HEK293 (cell line): ENCODE measurements at regions not wholly inside any gene's neighbourhood (a gene's known extent, or its start where the extent isn't known, plus 50 kb on each side); places are given as distances from the start of the nearest gene placed in this dataset.

Experiments used
- CTCF ChIA-PET: fragments of 350-600 bp; formaldehyde crosslinking; extraction: SDS; loops from one replicate; lab custom pipeline; 2021; ENCODE audit warnings: antibody characterized with exemption; lab: Yijun Ruan, JAX
- POLR2A ChIA-PET: fragments of 300-600 bp; formaldehyde crosslinking; extraction: SDS; loops from one replicate; lab custom pipeline; 2020; ENCODE audit warnings: antibody characterized with exemption, inconsistent platforms; lab: Yijun Ruan, JAX
- H3K27ac ChIP-seq: fragments of 200-500 bp; sonication (Bioruptor generic); 2 replicates; pipeline ENCODE4 v1.5.1; 2014; ENCODE audit warnings: low read depth, low read length, control low read depth, inconsistent platforms; ENCODE audit errors: extremely low read depth
- H3K36me3 ChIP-seq, 2 experiments: fragments of 200-500 bp in 1 of 2; sonication (Bioruptor generic) in 1 of 2; 1 replicate in 1 of 2; 2 replicates in 1 of 2; pipeline ENCODE4 v1.5.1; 2014 to 2017; ENCODE audit warnings: inconsistent platforms in 2 of 2, low read length in 2 of 2; ENCODE audit not compliant: control insufficient read depth in 2 of 2, insufficient read depth in 1 of 2
- H3K4me1 ChIP-seq: fragments of 200-500 bp; sonication (Bioruptor generic); 2 replicates; pipeline ENCODE4 v1.5.1; 2014; ENCODE audit warnings: mild to moderate bottlenecking, low read length, inconsistent platforms; ENCODE audit not compliant: control insufficient read depth, insufficient read depth
- H3K4me3 ChIP-seq: 2 replicates; pipeline ENCODE4 v1.5.1; 2011; ENCODE audit warnings: low read depth, mild to moderate bottlenecking, control low read depth, low read length, moderate library complexity
- H3K9me3 ChIP-seq: fragments of 200-500 bp; sonication (Bioruptor generic); 2 replicates; pipeline ENCODE4 v1.5.1; 2014; ENCODE audit warnings: low read depth, low read length, inconsistent platforms; ENCODE audit not compliant: control insufficient read depth, insufficient read depth
- MEIS1 ChIP-seq: sonication (generic); formaldehyde crosslinking; IDR thresholded peaks from 2 replicates; pipeline ENCODE4 v1.8.1; 2022; ENCODE audit warnings: missing genetic modification reagents, mild to moderate bottlenecking, borderline replicate concordance
- MYNN ChIP-seq: fragments of 450-650 bp; formaldehyde crosslinking; IDR thresholded peaks from 2 replicates; pipeline ENCODE4 v1.5.1; 2016; ENCODE audit warnings: missing biosample characterization, missing genetic modification characterization, borderline replicate concordance
- RBAK ChIP-seq: fragments of 450-650 bp; formaldehyde crosslinking; IDR thresholded peaks from 2 replicates; pipeline ENCODE4 v1.5.1; 2016; ENCODE audit warnings: missing biosample characterization, missing genetic modification characterization
- ZFP41 ChIP-seq: fragments of 450-650 bp; formaldehyde crosslinking; IDR thresholded peaks from 2 replicates; pipeline ENCODE4 v1.5.1; 2016; ENCODE audit warnings: missing biosample characterization, missing genetic modification characterization, borderline replicate concordance
- ZNF169 ChIP-seq: fragments of 450-650 bp; formaldehyde crosslinking; IDR thresholded peaks from 2 replicates; pipeline ENCODE4 v1.5.1; 2016; ENCODE audit warnings: missing biosample characterization, missing genetic modification characterization
- ZNF214 ChIP-seq: fragments of 450-650 bp; formaldehyde crosslinking; IDR thresholded peaks from 2 replicates; pipeline ENCODE4 v1.5.1; 2017; ENCODE audit warnings: missing biosample characterization, mild to moderate bottlenecking, missing genetic modification characterization, borderline replicate concordance
- ZNF221 ChIP-seq: fragments of 450-650 bp; formaldehyde crosslinking; IDR thresholded peaks from 2 replicates; pipeline ENCODE4 v1.5.1; 2017; ENCODE audit warnings: missing biosample characterization, missing genetic modification characterization, borderline replicate concordance
- ZNF223 ChIP-seq: fragments of 450-650 bp; formaldehyde crosslinking; IDR thresholded peaks from 2 replicates; pipeline ENCODE4 v1.5.1; 2016; ENCODE audit warnings: missing biosample characterization, missing genetic modification characterization
- ZNF266 ChIP-seq: fragments of 450-650 bp; formaldehyde crosslinking; IDR thresholded peaks from 2 replicates; pipeline ENCODE4 v1.5.1; 2016; ENCODE audit warnings: missing biosample characterization, missing genetic modification characterization, low read depth
- ZNF292 ChIP-seq: fragments of 450-650 bp; formaldehyde crosslinking; IDR thresholded peaks from 2 replicates; pipeline ENCODE4 v1.5.1; 2016; ENCODE audit warnings: low read depth, missing biosample characterization, missing genetic modification characterization, borderline replicate concordance
- ZNF366 ChIP-seq: fragments of 450-650 bp; formaldehyde crosslinking; conservative IDR thresholded peaks from 2 replicates; pipeline ENCODE4 v1.5.1; 2016; ENCODE audit warnings: missing biosample characterization, missing genetic modification characterization
- ZNF433 ChIP-seq: fragments of 450-650 bp; formaldehyde crosslinking; IDR thresholded peaks from 2 replicates; pipeline ENCODE4 v1.5.1; 2016; ENCODE audit warnings: missing biosample characterization, missing genetic modification characterization, low read depth
- ZNF629 ChIP-seq: fragments of 450-650 bp; formaldehyde crosslinking; IDR thresholded peaks from 2 replicates; pipeline ENCODE4 v1.5.1; 2017; ENCODE audit warnings: missing biosample characterization, missing genetic modification characterization
- ZNF843 ChIP-seq: fragments of 450-650 bp; formaldehyde crosslinking; IDR thresholded peaks from 2 replicates; pipeline ENCODE4 v1.5.1; 2016; ENCODE audit warnings: missing biosample characterization, missing genetic modification characterization
- ZSCAN23 ChIP-seq: fragments of 450-650 bp; formaldehyde crosslinking; IDR thresholded peaks from 2 replicates; pipeline ENCODE4 v1.5.1; 2016; ENCODE audit warnings: missing biosample characterization, missing genetic modification characterization
- ZSCAN30 ChIP-seq: fragments of 450-650 bp; IDR thresholded peaks from 2 replicates; pipeline ENCODE4 v1.5.1; 2018; ENCODE audit warnings: missing biosample characterization, mild to moderate bottlenecking, missing genetic modification characterization, moderate library complexity
- TF ChIP-seq, protein P1 (sequence below): fragments of 450-650 bp; formaldehyde crosslinking; conservative IDR thresholded peaks from 2 replicates; pipeline ENCODE4 v1.5.1; 2016; ENCODE audit warnings: low read depth, missing biosample characterization, missing genetic modification characterization
- TF ChIP-seq, protein P2 (sequence below): fragments of 450-650 bp; formaldehyde crosslinking; IDR thresholded peaks from 2 replicates; pipeline ENCODE4 v1.5.1; 2017; ENCODE audit warnings: missing biosample characterization, missing genetic modification characterization
- TF ChIP-seq, protein P3 (sequence below): fragments of 450-650 bp; formaldehyde crosslinking; IDR thresholded peaks from 2 replicates; pipeline ENCODE4 v1.5.1; 2017; ENCODE audit warnings: missing biosample characterization, mild to moderate bottlenecking, missing genetic modification characterization, moderate library complexity
- TF ChIP-seq, protein P4 (sequence below): fragments of 450-650 bp; formaldehyde crosslinking; IDR thresholded peaks from 2 replicates; pipeline ENCODE4 v1.5.1; 2016; ENCODE audit warnings: missing biosample characterization, missing genetic modification characterization

DNA sequence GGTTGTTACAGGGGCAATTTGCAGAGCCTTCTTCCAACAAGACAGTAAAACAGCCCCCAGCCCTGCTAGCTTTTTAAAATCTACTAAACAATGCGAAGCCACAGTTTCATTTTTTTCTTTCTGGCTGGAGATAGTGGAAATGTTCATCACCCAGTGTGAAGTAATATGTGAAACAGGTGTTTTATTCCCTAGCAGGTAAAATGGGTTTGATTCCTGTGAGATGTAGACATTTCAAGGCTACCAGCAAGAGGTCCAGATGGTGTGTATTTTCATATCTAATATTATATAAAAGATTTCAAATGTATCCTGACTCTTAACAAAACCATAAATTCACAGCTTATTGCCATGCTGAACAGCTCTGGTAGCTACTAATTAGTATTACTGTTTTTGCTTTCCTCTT is 160.3 kb downstream of the SATB1 start:
- ChIA-PET CTCF (no interaction called here), POLR2A (no interaction called here)
- no peaks in the 10 kb centered on the region for H3K9me3 ChIP-seq
- no peaks in the 10 kb centered on the region for H3K36me3 ChIP-seq
- H3K4me3 ChIP-seq: no peak overlapping the region
- H3K4me1 ChIP-seq: no peaks in the 10 kb centered on the region
- H3K27ac ChIP-seq: no peak overlapping the region
- no peak for TF ChIP-seq MYNN
- no peak for TF ChIP-seq ZNF292 (tag by site-specific recombination)
- TF ChIP-seq ZNF366 (tag by site-specific recombination): no peak
- no peak for TF ChIP-seq ZNF843 (tag by site-specific recombination)
- TF ChIP-seq ZFP41 (tag by site-specific recombination): no peak
- TF ChIP-seq ZNF433 (tag by site-specific recombination): no peak
- TF ChIP-seq ZNF629 (tag by site-specific recombination): no peak
- TF ChIP-seq, protein P1, sequence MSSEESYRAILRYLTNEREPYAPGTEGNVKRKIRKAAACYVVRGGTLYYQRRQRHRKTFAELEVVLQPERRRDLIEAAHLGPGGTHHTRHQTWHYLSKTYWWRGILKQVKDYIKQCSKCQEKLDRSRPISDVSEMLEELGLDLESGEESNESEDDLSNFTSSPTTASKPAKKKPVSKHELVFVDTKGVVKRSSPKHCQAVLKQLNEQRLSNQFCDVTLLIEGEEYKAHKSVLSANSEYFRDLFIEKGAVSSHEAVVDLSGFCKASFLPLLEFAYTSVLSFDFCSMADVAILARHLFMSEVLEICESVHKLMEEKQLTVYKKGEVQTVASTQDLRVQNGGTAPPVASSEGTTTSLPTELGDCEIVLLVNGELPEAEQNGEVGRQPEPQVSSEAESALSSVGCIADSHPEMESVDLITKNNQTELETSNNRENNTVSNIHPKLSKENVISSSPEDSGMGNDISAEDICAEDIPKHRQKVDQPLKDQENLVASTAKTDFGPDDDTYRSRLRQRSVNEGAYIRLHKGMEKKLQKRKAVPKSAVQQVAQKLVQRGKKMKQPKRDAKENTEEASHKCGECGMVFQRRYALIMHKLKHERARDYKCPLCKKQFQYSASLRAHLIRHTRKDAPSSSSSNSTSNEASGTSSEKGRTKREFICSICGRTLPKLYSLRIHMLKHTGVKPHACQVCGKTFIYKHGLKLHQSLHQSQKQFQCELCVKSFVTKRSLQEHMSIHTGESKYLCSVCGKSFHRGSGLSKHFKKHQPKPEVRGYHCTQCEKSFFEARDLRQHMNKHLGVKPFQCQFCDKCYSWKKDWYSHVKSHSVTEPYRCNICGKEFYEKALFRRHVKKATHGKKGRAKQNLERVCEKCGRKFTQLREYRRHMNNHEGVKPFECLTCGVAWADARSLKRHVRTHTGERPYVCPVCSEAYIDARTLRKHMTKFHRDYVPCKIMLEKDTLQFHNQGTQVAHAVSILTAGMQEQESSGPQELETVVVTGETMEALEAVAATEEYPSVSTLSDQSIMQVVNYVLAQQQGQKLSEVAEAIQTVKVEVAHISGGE (tag by site-specific recombination): no peak
- TF ChIP-seq ZSCAN23: no peak
- TF ChIP-seq MEIS1 (CRISPR knock-in tag): no peak
- no peak for TF ChIP-seq ZNF223 (tag by site-specific recombination)
- TF ChIP-seq, protein P2, sequence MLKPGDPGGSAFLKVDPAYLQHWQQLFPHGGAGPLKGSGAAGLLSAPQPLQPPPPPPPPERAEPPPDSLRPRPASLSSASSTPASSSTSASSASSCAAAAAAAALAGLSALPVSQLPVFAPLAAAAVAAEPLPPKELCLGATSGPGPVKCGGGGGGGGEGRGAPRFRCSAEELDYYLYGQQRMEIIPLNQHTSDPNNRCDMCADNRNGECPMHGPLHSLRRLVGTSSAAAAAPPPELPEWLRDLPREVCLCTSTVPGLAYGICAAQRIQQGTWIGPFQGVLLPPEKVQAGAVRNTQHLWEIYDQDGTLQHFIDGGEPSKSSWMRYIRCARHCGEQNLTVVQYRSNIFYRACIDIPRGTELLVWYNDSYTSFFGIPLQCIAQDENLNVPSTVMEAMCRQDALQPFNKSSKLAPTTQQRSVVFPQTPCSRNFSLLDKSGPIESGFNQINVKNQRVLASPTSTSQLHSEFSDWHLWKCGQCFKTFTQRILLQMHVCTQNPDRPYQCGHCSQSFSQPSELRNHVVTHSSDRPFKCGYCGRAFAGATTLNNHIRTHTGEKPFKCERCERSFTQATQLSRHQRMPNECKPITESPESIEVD: no peak
- TF ChIP-seq ZNF169 (tag by site-specific recombination): no peak
- no peak for TF ChIP-seq ZNF266
- no peak for TF ChIP-seq RBAK

DNA sequence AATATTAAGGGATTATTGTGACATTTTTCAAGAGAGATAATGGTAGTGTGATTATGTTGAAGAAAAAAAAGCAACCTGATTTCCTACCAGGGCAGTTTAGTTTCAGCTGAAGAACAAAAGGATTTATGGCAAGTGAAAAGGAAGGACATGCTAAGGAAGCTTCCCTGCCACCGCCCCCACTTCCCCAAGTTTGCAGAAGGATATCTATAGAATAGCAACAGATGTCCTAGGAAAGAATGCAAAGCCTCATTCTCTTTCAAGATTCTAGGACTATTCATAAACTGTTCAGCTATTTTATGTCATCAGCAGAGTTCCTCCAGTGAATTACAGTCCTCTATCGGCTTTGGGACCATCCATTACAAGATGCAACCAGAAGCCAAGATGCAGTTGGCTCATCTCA is 160.8 kb downstream of the SATB1 start:
- no peak overlapping the region for H3K27ac ChIP-seq
- no peak overlapping the region for H3K4me3 ChIP-seq
- H3K9me3 ChIP-seq: no peaks in the 10 kb centered on the region
- ChIA-PET POLR2A (no interaction called here), CTCF (no interaction called here)
- no peaks in the 10 kb centered on the region for H3K36me3 ChIP-seq
- H3K4me1 ChIP-seq: no peaks in the 10 kb centered on the region
- TF ChIP-seq, protein P3, sequence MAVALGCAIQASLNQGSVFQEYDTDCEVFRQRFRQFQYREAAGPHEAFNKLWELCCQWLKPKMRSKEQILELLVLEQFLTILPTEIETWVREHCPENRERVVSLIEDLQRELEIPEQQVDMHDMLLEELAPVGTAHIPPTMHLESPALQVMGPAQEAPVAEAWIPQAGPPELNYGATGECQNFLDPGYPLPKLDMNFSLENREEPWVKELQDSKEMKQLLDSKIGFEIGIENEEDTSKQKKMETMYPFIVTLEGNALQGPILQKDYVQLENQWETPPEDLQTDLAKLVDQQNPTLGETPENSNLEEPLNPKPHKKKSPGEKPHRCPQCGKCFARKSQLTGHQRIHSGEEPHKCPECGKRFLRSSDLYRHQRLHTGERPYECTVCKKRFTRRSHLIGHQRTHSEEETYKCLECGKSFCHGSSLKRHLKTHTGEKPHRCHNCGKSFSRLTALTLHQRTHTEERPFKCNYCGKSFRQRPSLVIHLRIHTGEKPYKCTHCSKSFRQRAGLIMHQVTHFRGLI (tag by site-specific recombination): no peak
- TF ChIP-seq, protein P1 (tag by site-specific recombination): no peak
- TF ChIP-seq ZNF214 (tag by site-specific recombination) (no peak), ZNF221 (tag by site-specific recombination) (no peak), ZSCAN30 (tag by site-specific recombination) (no peak)
- TF ChIP-seq, protein P4, sequence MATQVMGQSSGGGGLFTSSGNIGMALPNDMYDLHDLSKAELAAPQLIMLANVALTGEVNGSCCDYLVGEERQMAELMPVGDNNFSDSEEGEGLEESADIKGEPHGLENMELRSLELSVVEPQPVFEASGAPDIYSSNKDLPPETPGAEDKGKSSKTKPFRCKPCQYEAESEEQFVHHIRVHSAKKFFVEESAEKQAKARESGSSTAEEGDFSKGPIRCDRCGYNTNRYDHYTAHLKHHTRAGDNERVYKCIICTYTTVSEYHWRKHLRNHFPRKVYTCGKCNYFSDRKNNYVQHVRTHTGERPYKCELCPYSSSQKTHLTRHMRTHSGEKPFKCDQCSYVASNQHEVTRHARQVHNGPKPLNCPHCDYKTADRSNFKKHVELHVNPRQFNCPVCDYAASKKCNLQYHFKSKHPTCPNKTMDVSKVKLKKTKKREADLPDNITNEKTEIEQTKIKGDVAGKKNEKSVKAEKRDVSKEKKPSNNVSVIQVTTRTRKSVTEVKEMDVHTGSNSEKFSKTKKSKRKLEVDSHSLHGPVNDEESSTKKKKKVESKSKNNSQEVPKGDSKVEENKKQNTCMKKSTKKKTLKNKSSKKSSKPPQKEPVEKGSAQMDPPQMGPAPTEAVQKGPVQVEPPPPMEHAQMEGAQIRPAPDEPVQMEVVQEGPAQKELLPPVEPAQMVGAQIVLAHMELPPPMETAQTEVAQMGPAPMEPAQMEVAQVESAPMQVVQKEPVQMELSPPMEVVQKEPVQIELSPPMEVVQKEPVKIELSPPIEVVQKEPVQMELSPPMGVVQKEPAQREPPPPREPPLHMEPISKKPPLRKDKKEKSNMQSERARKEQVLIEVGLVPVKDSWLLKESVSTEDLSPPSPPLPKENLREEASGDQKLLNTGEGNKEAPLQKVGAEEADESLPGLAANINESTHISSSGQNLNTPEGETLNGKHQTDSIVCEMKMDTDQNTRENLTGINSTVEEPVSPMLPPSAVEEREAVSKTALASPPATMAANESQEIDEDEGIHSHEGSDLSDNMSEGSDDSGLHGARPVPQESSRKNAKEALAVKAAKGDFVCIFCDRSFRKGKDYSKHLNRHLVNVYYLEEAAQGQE (tag by site-specific recombination): no peak
